Loucy (cell line): ENCODE measurements at regions not wholly inside any gene's neighbourhood (a gene's known extent, or its start where the extent isn't known, plus 50 kb on each side); places are given as distances from the start of the nearest gene placed in this dataset.

Experiments used
- H2AFZ ChIP-seq: fragments of 200-600 bp; sonication (generic); 2 replicates; pipeline ENCODE4 v1.6.0; 2016; ENCODE audit warnings: antibody characterized with exemption, mild to moderate bottlenecking, low read length, moderate library complexity
- H3F3A ChIP-seq: fragments of 200-600 bp; 2 replicates; pipeline ENCODE4 v1.6.0; 2016; ENCODE audit warnings: antibody characterized with exemption, low read depth, mild to moderate bottlenecking
- H3K27me3 ChIP-seq: fragments of 200-600 bp; sonication (generic); 2 replicates; pipeline ENCODE4 v1.6.1; 2014; ENCODE audit warnings: low read length, mild to moderate bottlenecking; ENCODE audit not compliant: insufficient read depth, poor library complexity, severe bottlenecking
- H3K36me3 ChIP-seq: fragments of 200-600 bp; sonication (generic); 2 replicates; pipeline ENCODE4 v1.6.1; 2016; ENCODE audit warnings: low read length; ENCODE audit not compliant: insufficient read depth
- H3K4me1 ChIP-seq: fragments of 200-600 bp; sonication (generic); 2 replicates; pipeline ENCODE4 v1.5.1; 2014; ENCODE audit warnings: low read length, mild to moderate bottlenecking; ENCODE audit not compliant: insufficient read depth, poor library complexity, severe bottlenecking
- H3K4me2 ChIP-seq: fragments of 200-600 bp; sonication (generic); 2 replicates; pipeline ENCODE4 v1.6.0; 2014; ENCODE audit warnings: antibody characterized with exemption, low read length, low read depth, mild to moderate bottlenecking; ENCODE audit not compliant: poor library complexity, severe bottlenecking
- H3K4me3 ChIP-seq: fragments of 200-600 bp; sonication (generic); 2 replicates; pipeline ENCODE4 v1.5.1; 2014; ENCODE audit warnings: low read length, mild to moderate bottlenecking, mixed read lengths; ENCODE audit not compliant: poor library complexity, severe bottlenecking
- H3K79me2 ChIP-seq: fragments of 200-600 bp; sonication (generic); 2 replicates; pipeline ENCODE4 v1.6.1; 2014; ENCODE audit warnings: low read length; ENCODE audit not compliant: insufficient read depth
- H3K9ac ChIP-seq: fragments of 200-600 bp; sonication (generic); 2 replicates; pipeline ENCODE4 v1.6.0; 2014; ENCODE audit warnings: mild to moderate bottlenecking, low read depth, low read length, moderate library complexity; ENCODE audit not compliant: poor library complexity, severe bottlenecking
- H3K9me2 ChIP-seq: fragments of 200-600 bp; sonication (generic); replicated peaks from 2 replicates; pipeline ENCODE4 v1.6.1; 2016; ENCODE audit warnings: low read depth, low read length, mixed read lengths
- H3K9me3 ChIP-seq: fragments of 200-600 bp; sonication (generic); 2 replicates; pipeline ENCODE4 v1.6.1; 2014; ENCODE audit warnings: mild to moderate bottlenecking, antibody characterized with exemption, low read length, low read depth; ENCODE audit not compliant: insufficient read depth
- H4K20me1 ChIP-seq: fragments of 200-600 bp; sonication (generic); 2 replicates; pipeline ENCODE4 v1.6.0; 2014; ENCODE audit warnings: antibody characterized with exemption, low read length, mild to moderate bottlenecking; ENCODE audit not compliant: insufficient read depth, poor library complexity, severe bottlenecking
- EZH2phosphoT487 ChIP-seq: fragments of 200-600 bp; IDR thresholded peaks from 2 replicates; pipeline ENCODE4 v1.6.1; 2018; ENCODE audit warnings: antibody characterized with exemption, mild to moderate bottlenecking, moderate library complexity, borderline replicate concordance
- TF ChIP-seq, protein P1 (sequence below): fragments of 200-600 bp; sonication (generic); conservative IDR thresholded peaks from 2 replicates; pipeline ENCODE4 v1.5.1; 2014; ENCODE audit warnings: mild to moderate bottlenecking, antibody characterized with exemption, low read length

GRCh38 chr1:186575348-186575747, 104.9 kb downstream of the PTGS2 start:
- Histone ChIP-seq H2AFZ (no peak overlapping the region), H3K4me1 (no peaks in the 10 kb centered on the region)

DNA sequence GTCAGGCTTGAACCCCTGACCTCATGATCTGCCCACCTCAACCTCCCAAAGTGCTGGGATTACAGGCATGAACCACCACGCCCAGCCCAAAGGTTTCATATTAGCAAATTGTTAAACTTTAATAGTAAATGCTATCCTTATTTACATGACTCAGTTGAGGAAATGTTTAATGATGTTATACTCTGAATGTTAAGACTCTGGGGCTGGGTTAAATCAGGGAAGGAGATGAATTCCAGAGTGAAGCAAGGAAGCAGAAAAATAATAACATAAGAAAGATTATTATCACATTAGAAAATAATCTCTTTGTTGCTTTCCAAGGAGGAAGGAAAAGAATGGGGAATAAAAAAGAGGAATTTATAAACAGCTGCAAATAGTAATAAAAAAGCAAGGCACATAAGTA, 105.3 kb downstream of the PTGS2 start:
- H2AFZ ChIP-seq = no peak overlapping the region
- H3K27me3 ChIP-seq = peaks cover 51% of the 10 kb centered on the region
- H3K9me2 ChIP-seq = no peaks in the 10 kb centered on the region
- H3K9ac ChIP-seq = no peak overlapping the region
- TF ChIP-seq, protein P1, sequence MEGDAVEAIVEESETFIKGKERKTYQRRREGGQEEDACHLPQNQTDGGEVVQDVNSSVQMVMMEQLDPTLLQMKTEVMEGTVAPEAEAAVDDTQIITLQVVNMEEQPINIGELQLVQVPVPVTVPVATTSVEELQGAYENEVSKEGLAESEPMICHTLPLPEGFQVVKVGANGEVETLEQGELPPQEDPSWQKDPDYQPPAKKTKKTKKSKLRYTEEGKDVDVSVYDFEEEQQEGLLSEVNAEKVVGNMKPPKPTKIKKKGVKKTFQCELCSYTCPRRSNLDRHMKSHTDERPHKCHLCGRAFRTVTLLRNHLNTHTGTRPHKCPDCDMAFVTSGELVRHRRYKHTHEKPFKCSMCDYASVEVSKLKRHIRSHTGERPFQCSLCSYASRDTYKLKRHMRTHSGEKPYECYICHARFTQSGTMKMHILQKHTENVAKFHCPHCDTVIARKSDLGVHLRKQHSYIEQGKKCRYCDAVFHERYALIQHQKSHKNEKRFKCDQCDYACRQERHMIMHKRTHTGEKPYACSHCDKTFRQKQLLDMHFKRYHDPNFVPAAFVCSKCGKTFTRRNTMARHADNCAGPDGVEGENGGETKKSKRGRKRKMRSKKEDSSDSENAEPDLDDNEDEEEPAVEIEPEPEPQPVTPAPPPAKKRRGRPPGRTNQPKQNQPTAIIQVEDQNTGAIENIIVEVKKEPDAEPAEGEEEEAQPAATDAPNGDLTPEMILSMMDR = no peak
- no peak for TF ChIP-seq EZH2phosphoT487
- H4K20me1 ChIP-seq = no peaks in the 10 kb centered on the region
- H3K4me3 ChIP-seq = no peak overlapping the region
- H3K9me3 ChIP-seq = no peaks in the 10 kb centered on the region
- no peaks in the 10 kb centered on the region for H3F3A ChIP-seq
- no peaks in the 10 kb centered on the region for H3K4me1 ChIP-seq
- H3K79me2 ChIP-seq = no peaks in the 10 kb centered on the region
- no peak overlapping the region for H3K4me2 ChIP-seq
- no peaks in the 10 kb centered on the region for H3K36me3 ChIP-seq

More at GRCh38 chr1:186575348-186575747, 104.9 kb downstream of the PTGS2 start:
- H4K20me1 ChIP-seq = no peaks in the 10 kb centered on the region
- H3K9me3 ChIP-seq = no peaks in the 10 kb centered on the region
- no peaks in the 10 kb centered on the region for H3F3A ChIP-seq
- no peak for TF ChIP-seq EZH2phosphoT487
- TF ChIP-seq, protein P1 = no peak
- H3K36me3 ChIP-seq = no peaks in the 10 kb centered on the region
- H3K9me2 ChIP-seq = no peaks in the 10 kb centered on the region
- peaks cover 48% of the 10 kb centered on the region for H3K27me3 ChIP-seq
- no peak overlapping the region for H3K9ac ChIP-seq
- no peaks in the 10 kb centered on the region for H3K79me2 ChIP-seq
- no peak overlapping the region for H3K4me2 ChIP-seq
- H3K4me3 ChIP-seq = no peak overlapping the region

DNA sequence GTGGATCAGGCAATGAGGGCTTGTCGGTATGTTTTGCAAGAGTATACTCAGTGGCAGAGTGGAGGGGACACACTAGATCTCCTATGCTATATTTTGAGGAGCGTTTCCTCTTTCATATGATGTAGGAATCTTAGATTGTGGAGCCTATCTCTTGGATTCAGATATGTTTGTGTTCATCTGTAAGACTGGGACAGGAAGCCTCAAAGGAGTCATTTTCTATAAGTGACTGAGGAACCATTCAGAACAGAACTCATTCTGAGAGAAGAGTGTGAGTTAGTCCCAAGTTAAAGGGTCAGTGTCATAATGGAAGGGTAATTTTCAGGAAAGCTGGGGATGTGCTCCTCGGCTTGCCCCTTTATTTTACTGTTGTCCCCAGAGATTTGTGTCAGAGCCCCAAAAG, 107.7 kb downstream of the PTGS2 start:
- Histone ChIP-seq H3K4me3 (no peak overlapping the region), H3K4me1 (no peaks in the 10 kb centered on the region), H3K36me3 (no peaks in the 10 kb centered on the region), H2AFZ (no peak overlapping the region), H3K9me2 (no peaks in the 10 kb centered on the region), H3K4me2 (no peak overlapping the region), H3K27me3 (peaks cover 40% of the 10 kb centered on the region), H4K20me1 (no peaks in the 10 kb centered on the region), H3F3A (no peaks in the 10 kb centered on the region), H3K9me3 (no peaks in the 10 kb centered on the region), H3K79me2 (no peaks in the 10 kb centered on the region), H3K9ac (no peak overlapping the region)
- TF ChIP-seq EZH2phosphoT487 = no peak
- TF ChIP-seq, protein P1 = no peak
